OCI-M2 (cell line): ENCODE measurements at regions not wholly inside any gene's neighbourhood (a gene's known extent, or its start where the extent isn't known, plus 50 kb on each side); places are given as distances from the start of the nearest gene placed in this dataset.
"Not testable (repeated sequence)": the region's sequence is repeated elsewhere in the genome, so short reads cannot be mapped to it uniquely, and the experiment has no call there.

Experiments
- DNase-seq: peaks from one replicate; lab custom pipeline; 2025; ENCODE audit not compliant: unreplicated experiment; lab: John Stamatoyannopoulos, UW

- no peak for DNase-seq
Observed at GRCh38 chr12:34219046-34219770, 196.9 kb downstream of the ALG10 start.

GRCh38 chr12:34220079-34220478, 197.8 kb downstream of the ALG10 start:
- DNase-seq = not testable (repeated sequence)

GRCh38 chr12:34223640-34224039, 201.3 kb downstream of the ALG10 start:
- no peak for DNase-seq

GRCh38 chr12:34226044-34226443, 203.7 kb downstream of the ALG10 start:
- not testable (repeated sequence) for DNase-seq

- DNase-seq = not testable (repeated sequence)
Observed at GRCh38 chr12:34228046-34228445, 205.8 kb downstream of the ALG10 start.

- DNase-seq = not testable (repeated sequence)
Observed at GRCh38 chr12:34229033-34229432, 206.7 kb downstream of the ALG10 start.

- DNase-seq = no peak
Observed at GRCh38 chr12:34233618-34234017, 211.3 kb downstream of the ALG10 start.

- DNase-seq = no peak
Observed at GRCh38 chr12:34236073-34236472, 213.8 kb downstream of the ALG10 start.

GRCh38 chr12:34244608-34245007, 222.3 kb downstream of the ALG10 start:
- DNase-seq = no peak

GRCh38 chr12:34249271-34249670, 227.0 kb downstream of the ALG10 start:
- DNase-seq = no peak

GRCh38 chr12:34251879-34252278, 229.6 kb downstream of the ALG10 start:
- DNase-seq = not testable (repeated sequence)

GRCh38 chr12:34253674-34254073, 231.4 kb downstream of the ALG10 start:
- no peak for DNase-seq

GRCh38 chr12:34257093-34257492, 234.8 kb downstream of the ALG10 start:
- DNase-seq = no peak

GRCh38 chr12:34262140-34262539, 239.8 kb downstream of the ALG10 start:
- not testable (repeated sequence) for DNase-seq

- no peak for DNase-seq
Observed at GRCh38 chr12:34264110-34264509, 241.8 kb downstream of the ALG10 start.

GRCh38 chr12:34273703-34274102, 251.4 kb downstream of the ALG10 start:
- DNase-seq = not testable (repeated sequence)

- DNase-seq = no peak
Observed at GRCh38 chr12:34275129-34275528, 252.8 kb downstream of the ALG10 start.

GRCh38 chr12:34286483-34286882, 264.2 kb downstream of the ALG10 start:
- no peak for DNase-seq

- no peak for DNase-seq
Observed at GRCh38 chr12:34286934-34287333, 264.6 kb downstream of the ALG10 start.

GRCh38 chr12:34287437-34287836, 265.1 kb downstream of the ALG10 start:
- DNase-seq = no peak

- no peak for DNase-seq
Observed at GRCh38 chr12:34287986-34288962, 266.0 kb downstream of the ALG10 start.

- DNase-seq = no peak
Observed at GRCh38 chr12:34288963-34289345, 266.7 kb downstream of the ALG10 start.
